ENCODE measurements at regions not wholly inside any gene's neighbourhood (a gene's known extent, or its start where the extent isn't known, plus 50 kb on each side); places are given as distances from the start of the nearest gene placed in this dataset.

DNA sequence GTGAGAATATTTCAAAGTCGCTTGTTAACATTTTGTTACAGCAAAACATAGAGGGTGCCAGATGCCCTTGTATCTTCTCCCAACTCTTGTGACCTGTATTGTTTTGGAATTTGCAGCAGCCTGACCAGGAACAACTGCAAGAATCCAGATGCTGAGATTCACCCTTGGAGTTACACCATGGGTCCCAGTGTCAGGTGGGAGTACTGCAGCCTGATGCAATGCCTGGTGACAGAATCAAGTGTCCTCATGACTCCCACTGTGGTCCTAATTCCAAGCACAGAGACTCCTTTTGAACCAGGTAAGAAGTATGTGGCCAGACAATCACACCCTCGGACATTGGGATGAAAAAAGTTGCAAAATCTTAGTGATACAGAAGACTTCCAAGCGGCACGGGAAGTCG, 79.6 kb upstream of the MAP3K4 start:
- TF ChIP-seq, protein P1, sequence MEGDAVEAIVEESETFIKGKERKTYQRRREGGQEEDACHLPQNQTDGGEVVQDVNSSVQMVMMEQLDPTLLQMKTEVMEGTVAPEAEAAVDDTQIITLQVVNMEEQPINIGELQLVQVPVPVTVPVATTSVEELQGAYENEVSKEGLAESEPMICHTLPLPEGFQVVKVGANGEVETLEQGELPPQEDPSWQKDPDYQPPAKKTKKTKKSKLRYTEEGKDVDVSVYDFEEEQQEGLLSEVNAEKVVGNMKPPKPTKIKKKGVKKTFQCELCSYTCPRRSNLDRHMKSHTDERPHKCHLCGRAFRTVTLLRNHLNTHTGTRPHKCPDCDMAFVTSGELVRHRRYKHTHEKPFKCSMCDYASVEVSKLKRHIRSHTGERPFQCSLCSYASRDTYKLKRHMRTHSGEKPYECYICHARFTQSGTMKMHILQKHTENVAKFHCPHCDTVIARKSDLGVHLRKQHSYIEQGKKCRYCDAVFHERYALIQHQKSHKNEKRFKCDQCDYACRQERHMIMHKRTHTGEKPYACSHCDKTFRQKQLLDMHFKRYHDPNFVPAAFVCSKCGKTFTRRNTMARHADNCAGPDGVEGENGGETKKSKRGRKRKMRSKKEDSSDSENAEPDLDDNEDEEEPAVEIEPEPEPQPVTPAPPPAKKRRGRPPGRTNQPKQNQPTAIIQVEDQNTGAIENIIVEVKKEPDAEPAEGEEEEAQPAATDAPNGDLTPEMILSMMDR (IDR thresholded peaks at IDR 0.05): no peak
- TF ChIP-seq YY1 (IDR thresholded peaks at IDR 0.05; ENCODE audit: low read depth) (no peak), RFX5 (IDR thresholded peaks at IDR 0.05; ENCODE audit: low read length) (no peak), MEF2A (IDR thresholded peaks at IDR 0.05; ENCODE audit: borderline replicate concordance, low read depth) (no peak), TAF1 (IDR thresholded peaks at IDR 0.05; ENCODE audit: borderline replicate concordance, low read depth, low read length) (no peak), POLR2AphosphoS5 (IDR thresholded peaks at IDR 0.05; ENCODE audit: low read depth, low read length) (no peak)
- TF ChIP-seq, protein P2, sequence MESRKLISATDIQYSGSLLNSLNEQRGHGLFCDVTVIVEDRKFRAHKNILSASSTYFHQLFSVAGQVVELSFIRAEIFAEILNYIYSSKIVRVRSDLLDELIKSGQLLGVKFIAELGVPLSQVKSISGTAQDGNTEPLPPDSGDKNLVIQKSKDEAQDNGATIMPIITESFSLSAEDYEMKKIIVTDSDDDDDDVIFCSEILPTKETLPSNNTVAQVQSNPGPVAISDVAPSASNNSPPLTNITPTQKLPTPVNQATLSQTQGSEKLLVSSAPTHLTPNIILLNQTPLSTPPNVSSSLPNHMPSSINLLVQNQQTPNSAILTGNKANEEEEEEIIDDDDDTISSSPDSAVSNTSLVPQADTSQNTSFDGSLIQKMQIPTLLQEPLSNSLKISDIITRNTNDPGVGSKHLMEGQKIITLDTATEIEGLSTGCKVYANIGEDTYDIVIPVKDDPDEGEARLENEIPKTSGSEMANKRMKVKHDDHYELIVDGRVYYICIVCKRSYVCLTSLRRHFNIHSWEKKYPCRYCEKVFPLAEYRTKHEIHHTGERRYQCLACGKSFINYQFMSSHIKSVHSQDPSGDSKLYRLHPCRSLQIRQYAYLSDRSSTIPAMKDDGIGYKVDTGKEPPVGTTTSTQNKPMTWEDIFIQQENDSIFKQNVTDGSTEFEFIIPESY (IDR thresholded peaks at IDR 0.05; ENCODE audit: borderline replicate concordance, low read depth): no peak
